CD4-positive, alpha-beta T cell (primary cell): ENCODE measurements at regions not wholly inside any gene's neighbourhood (a gene's known extent, or its start where the extent isn't known, plus 50 kb on each side); places are given as distances from the start of the nearest gene placed in this dataset.

ENCODE experiments used
- ATAC-seq: fragments of 200-7000 bp; cut with Tn5 transposase; one replicate; pipeline ENCODE4 v1.10.0; 2022; ENCODE audit warnings: mild to moderate bottlenecking; ENCODE audit not compliant: poor library complexity
- CTCF ChIA-PET: fragments of 350-600 bp; sonication (Branson Sonifier 250); formaldehyde crosslinking; loops from one replicate; lab custom pipeline; 2021; ENCODE audit warnings: antibody characterized with exemption, inconsistent platforms; lab: Charles Lee
- POLR2A ChIA-PET: fragments of 350-600 bp; sonication (Branson Sonifier 250); formaldehyde crosslinking; loops from one replicate; lab custom pipeline; 2021; ENCODE audit warnings: antibody characterized with exemption, inconsistent platforms; lab: Charles Lee
- DNase-seq, 14 experiments: peaks; one replicate each; pipeline ENCODE4 v3.0.0-alpha.2; 2013 to 2020; ENCODE audit warnings: mixed read lengths in 2 of 14
- H3K27ac ChIP-seq, 2 donors: one replicate each; pipeline versions ENCODE4 v1.5.1 to v1.7.0; 2013; ENCODE audit warnings: low read length in 2 of 2, low read depth in 1 of 2, mild to moderate bottlenecking in 1 of 2
- H3K27me3 ChIP-seq, 2 experiments: 1 replicate in 1 of 2; 2 replicates in 1 of 2; pipeline versions ENCODE4 v1.6.1 to v1.7.0; 2013; ENCODE audit warnings: low read length in 2 of 2, control low read depth in 1 of 2, mild to moderate bottlenecking in 1 of 2, moderate library complexity in 1 of 2; ENCODE audit not compliant: insufficient read depth in 2 of 2, control insufficient read depth in 1 of 2
- H3K36me3 ChIP-seq: one replicate; pipeline ENCODE4 v1.6.1; 2013; ENCODE audit warnings: low read length, control low read depth; ENCODE audit not compliant: insufficient read depth
- H3K4me1 ChIP-seq: one replicate; pipeline ENCODE4 v1.6.1; 2013; ENCODE audit warnings: low read length, control low read depth; ENCODE audit not compliant: insufficient read depth
- H3K4me3 ChIP-seq: one replicate; pipeline ENCODE4 v1.5.1; 2013; ENCODE audit warnings: mild to moderate bottlenecking, low read length, moderate library complexity
- H3K9me3 ChIP-seq, 2 experiments: 1 replicate in 1 of 2; 2 replicates in 1 of 2; pipeline versions ENCODE4 v1.6.1 to v1.7.0; 2013; ENCODE audit warnings: low read length in 2 of 2, mild to moderate bottlenecking in 2 of 2, control low read depth in 1 of 2, moderate library complexity in 1 of 2; ENCODE audit not compliant: control insufficient read depth in 1 of 2, insufficient read depth in 1 of 2
- H3K27ac Mint-ChIP-seq: one replicate; pipeline ENCODE4 v1.8.0; 2020; ENCODE audit warnings: mixed read lengths
- H3K27me3 Mint-ChIP-seq: one replicate; pipeline ENCODE4 v1.8.0; 2021; ENCODE audit warnings: mixed read lengths
- H3K36me3 Mint-ChIP-seq: one replicate; pipeline ENCODE4 v1.8.0; 2021; ENCODE audit warnings: low read depth, mixed read lengths
- H3K4me1 Mint-ChIP-seq: one replicate; pipeline ENCODE4 v1.8.0; 2021; ENCODE audit warnings: low read depth, mixed read lengths
- H3K4me3 Mint-ChIP-seq: one replicate; pipeline ENCODE4 v1.8.0; 2020; ENCODE audit warnings: mild to moderate bottlenecking, mixed read lengths
- H3K9me3 Mint-ChIP-seq: one replicate; pipeline ENCODE4 v1.8.0; 2020; ENCODE audit warnings: mixed read lengths
- intact Hi-C, 2 experiments: fragments of 100-400 bp; cut with DNase I in 1 of 2; cut with micrococcal nuclease in 1 of 2; formaldehyde crosslinking; loops; one replicate each; pipeline versions ENCODE4 v1.15.1 to v1.9.0; 2023 to 2025; cut with DNase I, micrococcal nuclease
- TF ChIP-seq, protein P1 (sequence below): fragments of 200-600 bp; IDR thresholded peaks from one replicate; pipeline ENCODE4 v1.8.0; 2022; ENCODE audit warnings: antibody characterized with exemption, mild to moderate bottlenecking

DNA sequence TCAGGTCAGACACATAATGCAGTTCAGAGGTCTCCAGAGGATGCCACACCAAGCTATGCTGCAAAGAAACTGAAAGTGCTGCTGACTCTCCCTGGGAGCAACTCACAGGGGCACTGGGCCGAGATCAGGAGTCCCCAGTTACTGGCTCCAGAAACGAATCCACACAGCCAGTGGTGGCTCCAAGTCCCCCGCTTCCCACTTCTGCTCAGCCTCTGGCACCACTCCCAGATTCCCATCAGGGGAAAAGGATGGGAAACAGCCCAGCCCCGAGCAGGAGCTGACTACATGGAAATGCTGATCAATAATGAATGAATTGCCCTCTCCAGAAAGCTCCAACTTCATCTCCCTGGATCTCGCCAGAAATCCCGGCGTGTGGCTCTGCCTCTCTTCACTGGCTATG is 62.3 kb upstream of the CDH5 start:
- Histone ChIP-seq H3K36me3 (no peaks in the 10 kb centered on the region), H3K4me3 (no peak overlapping the region), H3K9me3 (no peaks in the 10 kb centered on the region), H3K27ac (no peak overlapping the region), H3K4me1 (peaks cover 6% of the 10 kb centered on the region), H3K27me3 (peaks cover 0 to 8% of the 10 kb centered on the region in 2 experiments)
- DNase-seq, result no peak
- peaks cover 13% of the 10 kb centered on the region for H3K4me1 Mint-ChIP-seq
- peaks cover 5% of the 10 kb centered on the region for H3K27me3 Mint-ChIP-seq
- peaks cover 7% of the 10 kb centered on the region for H3K9me3 Mint-ChIP-seq
- ATAC-seq, result no peak
- POLR2A ChIA-PET, result interaction anchor here (0.6 kb wide), 1 partner anchor 9 kb away, joined by 3 read pairs; no protein-coding TSS in a partner anchor
- intact Hi-C loops, result no loop called here
- H3K27ac Mint-ChIP-seq, result no peak overlapping the region
- CTCF ChIA-PET, result no interaction called here
- H3K36me3 Mint-ChIP-seq, result no peaks in the 10 kb centered on the region
- TF ChIP-seq, protein P1, sequence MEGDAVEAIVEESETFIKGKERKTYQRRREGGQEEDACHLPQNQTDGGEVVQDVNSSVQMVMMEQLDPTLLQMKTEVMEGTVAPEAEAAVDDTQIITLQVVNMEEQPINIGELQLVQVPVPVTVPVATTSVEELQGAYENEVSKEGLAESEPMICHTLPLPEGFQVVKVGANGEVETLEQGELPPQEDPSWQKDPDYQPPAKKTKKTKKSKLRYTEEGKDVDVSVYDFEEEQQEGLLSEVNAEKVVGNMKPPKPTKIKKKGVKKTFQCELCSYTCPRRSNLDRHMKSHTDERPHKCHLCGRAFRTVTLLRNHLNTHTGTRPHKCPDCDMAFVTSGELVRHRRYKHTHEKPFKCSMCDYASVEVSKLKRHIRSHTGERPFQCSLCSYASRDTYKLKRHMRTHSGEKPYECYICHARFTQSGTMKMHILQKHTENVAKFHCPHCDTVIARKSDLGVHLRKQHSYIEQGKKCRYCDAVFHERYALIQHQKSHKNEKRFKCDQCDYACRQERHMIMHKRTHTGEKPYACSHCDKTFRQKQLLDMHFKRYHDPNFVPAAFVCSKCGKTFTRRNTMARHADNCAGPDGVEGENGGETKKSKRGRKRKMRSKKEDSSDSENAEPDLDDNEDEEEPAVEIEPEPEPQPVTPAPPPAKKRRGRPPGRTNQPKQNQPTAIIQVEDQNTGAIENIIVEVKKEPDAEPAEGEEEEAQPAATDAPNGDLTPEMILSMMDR, result no peak
- H3K4me3 Mint-ChIP-seq, result no peak overlapping the region

- H3K9me3 Mint-ChIP-seq, result peaks cover 10% of the 10 kb centered on the region
- intact Hi-C loops, result no loop called here
- H3K9me3 ChIP-seq, result no peaks in the 10 kb centered on the region
- no peaks in the 10 kb centered on the region for H3K36me3 Mint-ChIP-seq
- TF ChIP-seq, protein P1, result no peak
- H3K27me3 ChIP-seq, result no peaks in the 10 kb centered on the region
- no peak overlapping the region for H3K4me3 ChIP-seq
- H3K4me1 ChIP-seq, result peaks cover 6% of the 10 kb centered on the region
- H3K27ac ChIP-seq, result no peak overlapping the region
- ATAC-seq (no peak), DNase-seq (no peak)
- ChIA-PET CTCF (no interaction called here), POLR2A (no interaction called here)
- H3K27ac Mint-ChIP-seq, result no peak overlapping the region
- no peak overlapping the region for H3K4me3 Mint-ChIP-seq
- peaks cover 16% of the 10 kb centered on the region for H3K4me1 Mint-ChIP-seq
- peaks cover 5% of the 10 kb centered on the region for H3K27me3 Mint-ChIP-seq
- no peaks in the 10 kb centered on the region for H3K36me3 ChIP-seq
Measured at GRCh38 chr16:66300501-66300900, 66.0 kb upstream of the CDH5 start.

- H3K36me3 ChIP-seq, result no peaks in the 10 kb centered on the region
- ChIA-PET POLR2A (no interaction called here), CTCF (no interaction called here)
- Mint-ChIP-seq H3K4me1 (peaks cover 16% of the 10 kb centered on the region), H3K27ac (no peak overlapping the region), H3K27me3 (peaks cover 5% of the 10 kb centered on the region), H3K9me3 (peaks cover 10% of the 10 kb centered on the region), H3K4me3 (no peak overlapping the region), H3K36me3 (no peaks in the 10 kb centered on the region)
- intact Hi-C loops, result no loop called here
- H3K9me3 ChIP-seq, result no peaks in the 10 kb centered on the region
- no peak overlapping the region for H3K4me3 ChIP-seq
- TF ChIP-seq, protein P1, result no peak
- peaks cover 6% of the 10 kb centered on the region for H3K4me1 ChIP-seq
- ATAC-seq (no peak), DNase-seq (no peak)
- no peak overlapping the region for H3K27ac ChIP-seq
- no peaks in the 10 kb centered on the region for H3K27me3 ChIP-seq
Measured at GRCh38 chr16:66300037-66300436, 66.5 kb upstream of the CDH5 start.
